ENCODE measurements at regions not wholly inside any gene's neighbourhood (a gene's known extent, or its start where the extent isn't known, plus 50 kb on each side); places are given as distances from the start of the nearest gene placed in this dataset.

DNA sequence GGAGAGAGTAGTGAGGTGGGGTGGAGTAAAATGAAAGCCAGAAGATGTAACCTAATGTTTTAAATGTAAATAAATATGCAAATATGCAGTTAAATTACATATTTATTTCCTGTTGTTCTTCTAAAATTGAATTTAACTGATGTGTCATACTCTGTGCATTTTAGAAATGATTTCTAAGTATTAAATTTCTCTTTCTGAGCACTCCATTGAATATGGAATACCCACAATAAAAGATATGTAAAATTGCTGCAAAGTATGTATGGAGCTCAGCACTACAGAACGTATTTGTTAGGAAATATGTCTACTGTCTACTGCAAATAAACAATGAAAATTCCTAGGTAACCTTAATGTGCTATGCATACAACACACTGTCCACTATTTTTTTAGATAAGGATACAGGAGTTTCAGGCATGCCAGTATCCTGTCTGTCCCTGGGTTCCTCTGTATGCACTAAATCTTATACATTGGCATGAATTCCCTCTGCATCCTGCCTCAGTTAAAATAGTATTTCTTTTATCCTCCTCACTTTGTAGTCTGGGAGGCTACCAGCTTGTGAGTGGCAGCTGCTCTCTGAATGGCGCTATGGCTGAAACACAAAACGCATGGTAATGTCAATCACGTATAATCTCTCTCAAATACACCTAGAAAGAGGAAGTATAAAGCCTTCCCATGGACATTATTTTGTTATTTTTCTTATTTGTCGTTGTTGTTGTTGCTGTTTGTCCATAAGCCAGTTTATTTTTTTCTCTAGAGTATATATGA, 579.5 kb downstream of the PYDC2 start:
- TF ChIP-seq EP300 (IDR thresholded peaks at IDR 0.05) (no peak), CTCF (IDR thresholded peaks at IDR 0.05) (no peak), POLR2AphosphoS5 (IDR thresholded peaks at IDR 0.05) (no peak), POLR2A (IDR thresholded peaks at IDR 0.05; ENCODE audit: low read depth) (no peak)

Measured in esophagus muscularis mucosa (tissue), 4 donors.